Activated CD4-positive, alpha-beta T cell treated with anti-CD3 and anti-CD28 coated beads, Interleukin-2, amount 50 U/mL, for 16 hours (primary cell): ENCODE measurements at regions not wholly inside any gene's neighbourhood (a gene's known extent, or its start where the extent isn't known, plus 50 kb on each side); places are given as distances from the start of the nearest gene placed in this dataset.
"Not testable (repeated sequence)": the region's sequence is repeated elsewhere in the genome, so short reads cannot be mapped to it uniquely, and the experiment has no call there.

ENCODE experiments used
- DNase-seq: peaks from one replicate; pipeline ENCODE4 v3.0.0-alpha.2; 2020

GRCh38 chr2:192465141-192465540 is 270.4 kb upstream of the TMEFF2 start:
- no peak for DNase-seq

- no peak for DNase-seq
Measured at GRCh38 chr2:192459422-192459821, 264.7 kb upstream of the TMEFF2 start.

GRCh38 chr2:192448881-192449280 is 254.1 kb upstream of the TMEFF2 start:
- no peak for DNase-seq

- DNase-seq = no peak
Measured at GRCh38 chr2:192444286-192444838, 249.6 kb upstream of the TMEFF2 start.

GRCh38 chr2:192443831-192444230 is 249.1 kb upstream of the TMEFF2 start:
- DNase-seq = no peak

- no peak for DNase-seq
Measured at GRCh38 chr2:192438239-192438638, 243.5 kb upstream of the TMEFF2 start.

- no peak for DNase-seq
Measured at GRCh38 chr2:192437653-192438052, 242.9 kb upstream of the TMEFF2 start.

GRCh38 chr2:192424243-192424642 is 229.5 kb upstream of the TMEFF2 start:
- no peak for DNase-seq

- no peak for DNase-seq
Measured at GRCh38 chr2:192419786-192420185, 225.1 kb upstream of the TMEFF2 start.

- no peak for DNase-seq
Measured at GRCh38 chr2:192416060-192416459, 221.3 kb upstream of the TMEFF2 start.

GRCh38 chr2:192414794-192415193 is 220.1 kb upstream of the TMEFF2 start:
- DNase-seq = no peak

- DNase-seq = no peak
Measured at GRCh38 chr2:192413812-192414681, 219.3 kb upstream of the TMEFF2 start.

GRCh38 chr2:192412866-192413265 is 218.1 kb upstream of the TMEFF2 start:
- not testable (repeated sequence) for DNase-seq

GRCh38 chr2:192412394-192412793 is 217.7 kb upstream of the TMEFF2 start:
- no peak for DNase-seq

GRCh38 chr2:192411755-192412154 is 217.0 kb upstream of the TMEFF2 start:
- no peak for DNase-seq

- no peak for DNase-seq
Measured at GRCh38 chr2:192410319-192410718, 215.6 kb upstream of the TMEFF2 start.

- DNase-seq = no peak
Measured at GRCh38 chr2:192407692-192408091, 213.0 kb upstream of the TMEFF2 start.

- DNase-seq = no peak
Measured at GRCh38 chr2:192398236-192398635, 203.5 kb upstream of the TMEFF2 start.

- no peak for DNase-seq
Measured at GRCh38 chr2:192394605-192395004, 199.9 kb upstream of the TMEFF2 start.

- DNase-seq = no peak
Measured at GRCh38 chr2:192391041-192391440, 196.3 kb upstream of the TMEFF2 start.

GRCh38 chr2:192390401-192390800 is 195.7 kb upstream of the TMEFF2 start:
- no peak for DNase-seq

GRCh38 chr2:192384191-192384590 is 189.5 kb upstream of the TMEFF2 start:
- DNase-seq = not testable (repeated sequence)

- DNase-seq = no peak
Measured at GRCh38 chr2:192381082-192381481, 186.3 kb upstream of the TMEFF2 start.

GRCh38 chr2:192379736-192380135 is 185.0 kb upstream of the TMEFF2 start:
- no peak for DNase-seq

GRCh38 chr2:192377173-192377572 is 182.4 kb upstream of the TMEFF2 start:
- DNase-seq = no peak
